ENCODE measurements at regions not wholly inside any gene's neighbourhood (a gene's known extent, or its start where the extent isn't known, plus 50 kb on each side); places are given as distances from the start of the nearest gene placed in this dataset.
"Not testable (repeated sequence)": the region's sequence is repeated elsewhere in the genome, so short reads cannot be mapped to it uniquely, and the experiment has no call there.

GRCh38 chr12:73877291-73877690, 660.3 kb upstream of the ATXN7L3B start:
- TF ChIP-seq POLR2A, CTCF (IDR thresholded peaks at IDR 0.05): not testable (repeated sequence)
